WTC11 (cell line): ENCODE measurements at regions not wholly inside any gene's neighbourhood (a gene's known extent, or its start where the extent isn't known, plus 50 kb on each side); places are given as distances from the start of the nearest gene placed in this dataset.

ENCODE experiments used
- AR ChIP-seq: fragments of 250-450 bp; sonication (Bioruptor Pico); IDR thresholded peaks from 2 replicates; pipeline ENCODE4 v1.9.0; 2021; ENCODE audit warnings: mild to moderate bottlenecking
- ATF1 ChIP-seq: sonication (generic); formaldehyde crosslinking; IDR thresholded peaks from 2 replicates; pipeline ENCODE4 v1.8.1; 2023; ENCODE audit warnings: mild to moderate bottlenecking, moderate library complexity, missing genetic modification reagents
- CREM ChIP-seq: sonication (generic); formaldehyde crosslinking; IDR thresholded peaks from 2 replicates; pipeline ENCODE4 v1.8.1; 2022; ENCODE audit warnings: mild to moderate bottlenecking, missing genetic modification reagents, moderate library complexity
- E2F1 ChIP-seq: sonication (generic); formaldehyde crosslinking; IDR thresholded peaks from 2 replicates; pipeline ENCODE4 v1.8.0; 2022; ENCODE audit warnings: mild to moderate bottlenecking, missing genetic modification reagents
- E2F5 ChIP-seq: sonication (generic); formaldehyde crosslinking; IDR thresholded peaks from 2 replicates; pipeline ENCODE4 v1.8.1; 2022; ENCODE audit warnings: mild to moderate bottlenecking, moderate library complexity, missing genetic modification reagents
- ELF4 ChIP-seq: sonication (generic); formaldehyde crosslinking; IDR thresholded peaks from 2 replicates; pipeline ENCODE4 v1.8.1; 2022; ENCODE audit warnings: low read depth, mild to moderate bottlenecking, moderate library complexity, missing genetic modification reagents
- ESRRA ChIP-seq: sonication (generic); formaldehyde crosslinking; IDR thresholded peaks from 2 replicates; pipeline ENCODE4 v1.8.1; 2022; ENCODE audit warnings: mild to moderate bottlenecking, missing genetic modification reagents, borderline replicate concordance
- FOXJ3 ChIP-seq: sonication (generic); formaldehyde crosslinking; IDR thresholded peaks from 2 replicates; pipeline ENCODE4 v1.9.0; 2021; ENCODE audit warnings: missing genetic modification reagents, mild to moderate bottlenecking, borderline replicate concordance
- IRF2 ChIP-seq: sonication (generic); formaldehyde crosslinking; IDR thresholded peaks from 2 replicates; pipeline ENCODE4 v1.8.0; 2022; ENCODE audit warnings: low read depth, missing genetic modification reagents, borderline replicate concordance
- NFATC4 ChIP-seq: fragments of 250-450 bp; sonication (Bioruptor Pico); IDR thresholded peaks from 2 replicates; pipeline ENCODE4 v1.9.0; 2021; ENCODE audit warnings: mild to moderate bottlenecking
- NFE2L1 ChIP-seq: sonication (generic); formaldehyde crosslinking; IDR thresholded peaks from 2 replicates; pipeline ENCODE4 v1.8.1; 2023; ENCODE audit warnings: missing genetic modification reagents
- NFYB ChIP-seq: sonication (generic); formaldehyde crosslinking; conservative IDR thresholded peaks from 2 replicates; pipeline ENCODE4 v1.8.0; 2022; ENCODE audit warnings: low read depth, missing genetic modification reagents
- NR1H2 ChIP-seq: sonication (generic); formaldehyde crosslinking; IDR thresholded peaks from 2 replicates; pipeline ENCODE4 v1.9.0; 2021; ENCODE audit warnings: mild to moderate bottlenecking, moderate library complexity, missing genetic modification reagents
- NR2C2 ChIP-seq: sonication (generic); formaldehyde crosslinking; IDR thresholded peaks from 2 replicates; pipeline ENCODE4 v1.8.0; 2022; ENCODE audit warnings: mild to moderate bottlenecking, missing genetic modification reagents
- PREB ChIP-seq: sonication (generic); formaldehyde crosslinking; IDR thresholded peaks from 2 replicates; pipeline ENCODE4 v1.8.1; 2022; ENCODE audit warnings: mild to moderate bottlenecking, missing genetic modification reagents, moderate library complexity, borderline replicate concordance
- RELA ChIP-seq: sonication (generic); formaldehyde crosslinking; IDR thresholded peaks from 2 replicates; pipeline ENCODE4 v1.8.1; 2022; ENCODE audit warnings: missing genetic modification reagents, mild to moderate bottlenecking, borderline replicate concordance
- SMAD4 ChIP-seq: sonication (generic); formaldehyde crosslinking; IDR thresholded peaks from 2 replicates; pipeline ENCODE4 v1.8.0; 2022; ENCODE audit warnings: mild to moderate bottlenecking, missing genetic modification reagents
- SOX15 ChIP-seq: fragments of 250-450 bp; sonication (Bioruptor Pico); IDR thresholded peaks from 2 replicates; pipeline ENCODE4 v1.9.0; 2021; ENCODE audit warnings: mild to moderate bottlenecking
- TP53 ChIP-seq: sonication (generic); formaldehyde crosslinking; IDR thresholded peaks from 2 replicates; pipeline ENCODE4 v1.8.1; 2023; ENCODE audit warnings: mild to moderate bottlenecking, missing genetic modification reagents
- ZNF138 ChIP-seq: sonication (generic); formaldehyde crosslinking; conservative IDR thresholded peaks from 2 replicates; pipeline ENCODE4 v1.8.1; 2022; ENCODE audit warnings: mild to moderate bottlenecking, moderate library complexity, missing genetic modification reagents
- ZNF219 ChIP-seq: sonication (generic); formaldehyde crosslinking; IDR thresholded peaks from 2 replicates; pipeline ENCODE4 v1.8.0; 2023; ENCODE audit warnings: missing genetic modification reagents, mild to moderate bottlenecking, borderline replicate concordance
- ZNF317 ChIP-seq: sonication (generic); formaldehyde crosslinking; IDR thresholded peaks from 2 replicates; pipeline ENCODE4 v1.8.1; 2023; ENCODE audit warnings: low read depth, mild to moderate bottlenecking, moderate library complexity, missing genetic modification reagents, borderline replicate concordance
- ZNF416 ChIP-seq: fragments of 250-450 bp; sonication (Bioruptor Pico); IDR thresholded peaks from 2 replicates; pipeline ENCODE4 v1.9.0; 2021; ENCODE audit warnings: mild to moderate bottlenecking, inconsistent platforms
- ZNF671 ChIP-seq: fragments of 250-450 bp; sonication (Bioruptor Pico); IDR thresholded peaks from 2 replicates; pipeline ENCODE4 v1.8.0; 2021; ENCODE audit warnings: mild to moderate bottlenecking
- TF ChIP-seq, protein P1 (sequence below): fragments of 250-450 bp; sonication (Bioruptor Pico); IDR thresholded peaks from 2 replicates; pipeline ENCODE4 v2.1.2; 2022; ENCODE audit warnings: mild to moderate bottlenecking, moderate library complexity
- TF ChIP-seq, protein P2 (sequence below): sonication (generic); formaldehyde crosslinking; IDR thresholded peaks from 2 replicates; pipeline ENCODE4 v1.8.0; 2022; ENCODE audit warnings: mild to moderate bottlenecking, missing genetic modification reagents
- TF ChIP-seq, protein P3 (sequence below): fragments of 250-450 bp; sonication (Bioruptor Pico); IDR thresholded peaks from 2 replicates; pipeline ENCODE4 v1.8.0; 2021; ENCODE audit warnings: mild to moderate bottlenecking
- TF ChIP-seq, protein P4 (sequence below): sonication (generic); formaldehyde crosslinking; IDR thresholded peaks from 2 replicates; pipeline ENCODE4 v1.8.1; 2023; ENCODE audit warnings: mild to moderate bottlenecking, missing genetic modification reagents
- TF ChIP-seq, protein P5 (sequence below): fragments of 250-450 bp; sonication (Bioruptor Pico); IDR thresholded peaks from 2 replicates; pipeline ENCODE4 v1.9.0; 2021; ENCODE audit warnings: mild to moderate bottlenecking

- TF ChIP-seq ZNF416 (CRISPR knock-in tag) (peak; percentile 8; the same call in 1 of the 2 replicates), SMAD4 (CRISPR knock-in tag) (no peak), E2F5 (CRISPR knock-in tag) (0 out of 2 replicates have a peak, but pooled peaks have one; percentile 52), CREM (0 out of 2 replicates have a peak, but pooled peaks have one; percentile 33), ZNF671 (CRISPR knock-in tag) (0 out of 2 replicates have a peak, but pooled peaks have one; percentile 34), RELA (CRISPR knock-in tag) (no peak), IRF2 (CRISPR knock-in tag) (no peak), E2F1 (CRISPR knock-in tag) (no peak), AR (CRISPR knock-in tag) (no peak), NR1H2 (no peak), ZNF138 (CRISPR knock-in tag) (no peak), FOXJ3 (CRISPR knock-in tag) (no peak), ZNF219 (CRISPR knock-in tag) (no peak), ZNF317 (CRISPR knock-in tag) (no peak), NFYB (CRISPR knock-in tag) (no peak), PREB (CRISPR knock-in tag) (no peak), SOX15 (no peak), ELF4 (no peak), NFE2L1 (CRISPR knock-in tag) (no peak), ATF1 (CRISPR knock-in tag) (no peak), NR2C2 (CRISPR knock-in tag) (no peak), ESRRA (CRISPR knock-in tag) (no peak), TP53 (CRISPR knock-in tag) (no peak), NFATC4 (CRISPR knock-in tag) (0 out of 2 replicates have a peak, but pooled peaks have one; percentile 52)
- TF ChIP-seq, protein P1, sequence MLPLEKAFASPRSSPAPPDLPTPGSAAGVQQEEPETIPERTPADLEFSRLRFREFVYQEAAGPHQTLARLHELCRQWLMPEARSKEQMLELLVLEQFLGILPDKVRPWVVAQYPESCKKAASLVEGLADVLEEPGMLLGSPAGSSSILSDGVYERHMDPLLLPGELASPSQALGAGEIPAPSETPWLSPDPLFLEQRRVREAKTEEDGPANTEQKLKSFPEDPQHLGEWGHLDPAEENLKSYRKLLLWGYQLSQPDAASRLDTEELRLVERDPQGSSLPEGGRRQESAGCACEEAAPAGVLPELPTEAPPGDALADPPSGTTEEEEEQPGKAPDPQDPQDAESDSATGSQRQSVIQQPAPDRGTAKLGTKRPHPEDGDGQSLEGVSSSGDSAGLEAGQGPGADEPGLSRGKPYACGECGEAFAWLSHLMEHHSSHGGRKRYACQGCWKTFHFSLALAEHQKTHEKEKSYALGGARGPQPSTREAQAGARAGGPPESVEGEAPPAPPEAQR (CRISPR knock-in tag): no peak
- TF ChIP-seq, protein P2, sequence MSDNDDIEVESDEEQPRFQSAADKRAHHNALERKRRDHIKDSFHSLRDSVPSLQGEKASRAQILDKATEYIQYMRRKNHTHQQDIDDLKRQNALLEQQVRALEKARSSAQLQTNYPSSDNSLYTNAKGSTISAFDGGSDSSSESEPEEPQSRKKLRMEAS (CRISPR knock-in tag): peak; percentile 59; the same call in 1 of the 2 replicates
- TF ChIP-seq, protein P3, sequence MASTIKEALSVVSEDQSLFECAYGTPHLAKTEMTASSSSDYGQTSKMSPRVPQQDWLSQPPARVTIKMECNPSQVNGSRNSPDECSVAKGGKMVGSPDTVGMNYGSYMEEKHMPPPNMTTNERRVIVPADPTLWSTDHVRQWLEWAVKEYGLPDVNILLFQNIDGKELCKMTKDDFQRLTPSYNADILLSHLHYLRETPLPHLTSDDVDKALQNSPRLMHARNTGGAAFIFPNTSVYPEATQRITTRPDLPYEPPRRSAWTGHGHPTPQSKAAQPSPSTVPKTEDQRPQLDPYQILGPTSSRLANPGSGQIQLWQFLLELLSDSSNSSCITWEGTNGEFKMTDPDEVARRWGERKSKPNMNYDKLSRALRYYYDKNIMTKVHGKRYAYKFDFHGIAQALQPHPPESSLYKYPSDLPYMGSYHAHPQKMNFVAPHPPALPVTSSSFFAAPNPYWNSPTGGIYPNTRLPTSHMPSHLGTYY (CRISPR knock-in tag): no peak
- TF ChIP-seq, protein P4, sequence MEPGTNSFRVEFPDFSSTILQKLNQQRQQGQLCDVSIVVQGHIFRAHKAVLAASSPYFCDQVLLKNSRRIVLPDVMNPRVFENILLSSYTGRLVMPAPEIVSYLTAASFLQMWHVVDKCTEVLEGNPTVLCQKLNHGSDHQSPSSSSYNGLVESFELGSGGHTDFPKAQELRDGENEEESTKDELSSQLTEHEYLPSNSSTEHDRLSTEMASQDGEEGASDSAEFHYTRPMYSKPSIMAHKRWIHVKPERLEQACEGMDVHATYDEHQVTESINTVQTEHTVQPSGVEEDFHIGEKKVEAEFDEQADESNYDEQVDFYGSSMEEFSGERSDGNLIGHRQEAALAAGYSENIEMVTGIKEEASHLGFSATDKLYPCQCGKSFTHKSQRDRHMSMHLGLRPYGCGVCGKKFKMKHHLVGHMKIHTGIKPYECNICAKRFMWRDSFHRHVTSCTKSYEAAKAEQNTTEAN (CRISPR knock-in tag): no peak; the same call in 1 of the 2 replicates
- TF ChIP-seq, protein P5, sequence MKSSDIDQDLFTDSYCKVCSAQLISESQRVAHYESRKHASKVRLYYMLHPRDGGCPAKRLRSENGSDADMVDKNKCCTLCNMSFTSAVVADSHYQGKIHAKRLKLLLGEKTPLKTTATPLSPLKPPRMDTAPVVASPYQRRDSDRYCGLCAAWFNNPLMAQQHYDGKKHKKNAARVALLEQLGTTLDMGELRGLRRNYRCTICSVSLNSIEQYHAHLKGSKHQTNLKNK (CRISPR knock-in tag): no peak
These were observed 67.4 kb upstream of the PIM1 start (continued) for GRCh38 chr6:37102299-37103168.
